H1 (cell line): ENCODE measurements at regions not wholly inside any gene's neighbourhood (a gene's known extent, or its start where the extent isn't known, plus 50 kb on each side); places are given as distances from the start of the nearest gene placed in this dataset.
A peak's percentile ranks its signal among the peaks of the same experiment; 100 is the strongest.

Source experiments
- CTCF ChIA-PET: fragments of 300-600 bp; sonication (Branson Sonifier 250); formaldehyde crosslinking; loops from one replicate; lab custom pipeline; 2021; ENCODE audit not compliant: partially characterized antibody; lab: Charles Lee
- POLR2A ChIA-PET: fragments of 300-600 bp; sonication (Branson Sonifier 250); formaldehyde crosslinking; loops from one replicate; lab custom pipeline; 2021; ENCODE audit warnings: inconsistent platforms; ENCODE audit not compliant: partially characterized antibody; lab: Charles Lee
- DNase-seq, 2 experiments: peaks; one replicate each; pipeline versions ENCODE4 v3.0.0 to v3.0.0-alpha.2; 2010 to 2022; ENCODE audit warnings: low spot score in 2 of 2, low read depth in 1 of 2, mixed read lengths in 1 of 2
- FAIRE-seq: peaks from 2 replicates; lab custom pipeline; 2011; peaks lifted over from hg19 to GRCh38; lab: Jason Lieb, UNC
- H2AFZ ChIP-seq: 2 replicates; pipeline ENCODE4 v1.8.1; 2012; ENCODE audit warnings: low read length, inconsistent platforms
- H2AK5ac ChIP-seq: 2 replicates; pipeline ENCODE4 v1.6.1; 2013; ENCODE audit warnings: low read depth, low read length
- H2BK120ac ChIP-seq: replicated peaks from 2 replicates; pipeline ENCODE3; 2013; ENCODE audit warnings: low read depth, low read length, inconsistent platforms
- H2BK12ac ChIP-seq: 2 replicates; pipeline ENCODE4 v1.6.1; 2013; ENCODE audit warnings: low read depth, low read length
- H2BK15ac ChIP-seq: 2 replicates; pipeline ENCODE4 v1.6.1; 2013; ENCODE audit warnings: low read length
- H2BK20ac ChIP-seq: 2 replicates; pipeline ENCODE4 v1.6.1; 2013; ENCODE audit warnings: low read length
- H2BK5ac ChIP-seq: 2 replicates; pipeline ENCODE4 v1.6.1; 2013; ENCODE audit warnings: low read depth, low read length
- H3K14ac ChIP-seq: 2 replicates; pipeline ENCODE4 v1.6.1; 2013; ENCODE audit warnings: inconsistent platforms; ENCODE audit not compliant: insufficient read length
- H3K18ac ChIP-seq: 2 replicates; pipeline ENCODE4 v1.6.1; 2013; ENCODE audit warnings: low read length; ENCODE audit errors: extremely low read depth
- H3K23ac ChIP-seq: 2 replicates; pipeline ENCODE4 v1.6.1; 2013; ENCODE audit warnings: inconsistent platforms; ENCODE audit not compliant: insufficient read length
- H3K23me2 ChIP-seq: 2 replicates; pipeline ENCODE4 v1.6.1; 2013; ENCODE audit warnings: low read depth, low read length
- H3K27ac ChIP-seq: 2 replicates; pipeline ENCODE4 v1.6.1; 2011; ENCODE audit warnings: low read depth, low read length, inconsistent platforms
- H3K27me3 ChIP-seq, 4 experiments: replicated peaks in 1 of 4; 1 replicate in 1 of 4; 2 replicates in 3 of 4; pipeline versions ENCODE4 v1.6.1 to v1.8.1; 2011 to 2013; ENCODE audit warnings: low read length in 3 of 4, mild to moderate bottlenecking in 3 of 4, inconsistent platforms in 2 of 4, mixed read lengths in 2 of 4, moderate library complexity in 1 of 4; ENCODE audit not compliant: control insufficient read depth in 3 of 4, insufficient read depth in 3 of 4; ENCODE audit errors: extremely low read depth in 1 of 4
- H3K36me3 ChIP-seq, 4 experiments: 2 replicates each; pipeline versions ENCODE4 v1.6.1 to v1.8.1; 2011 to 2013; ENCODE audit warnings: mild to moderate bottlenecking in 4 of 4, low read length in 3 of 4, moderate library complexity in 2 of 4, control low read depth in 1 of 4, inconsistent platforms in 1 of 4; ENCODE audit not compliant: insufficient read depth in 4 of 4, control insufficient read depth in 2 of 4
- H3K4ac ChIP-seq: replicated peaks from 2 replicates; pipeline ENCODE3; 2013; ENCODE audit warnings: low read length, low read depth, mixed read lengths, inconsistent platforms; ENCODE audit not compliant: insufficient read length
- H3K4me1 ChIP-seq, 4 experiments: replicated peaks in 1 of 4; 1 replicate in 1 of 4; 2 replicates in 3 of 4; pipeline versions ENCODE4 v1.6.1 to v1.8.1; 2011 to 2013; ENCODE audit warnings: low read length in 3 of 4, inconsistent platforms in 2 of 4, mixed read lengths in 1 of 4; ENCODE audit not compliant: insufficient read depth in 4 of 4, control insufficient read depth in 3 of 4
- H3K4me2 ChIP-seq, 2 experiments: 2 replicates each; pipeline versions ENCODE4 v1.6.1 to v1.8.1; 2011 to 2013; ENCODE audit warnings: low read depth in 2 of 2, low read length in 2 of 2, control low read depth in 1 of 2, inconsistent platforms in 1 of 2, mild to moderate bottlenecking in 1 of 2; ENCODE audit not compliant: insufficient read depth in 1 of 2
- H3K4me3 ChIP-seq, 4 experiments: fragments of 200-600, 300-600 bp in 1 of 4; sonication (generic), shearing (Covaris generic), sonication (Bioruptor Twin) in 1 of 4; 2 replicates each; pipeline versions ENCODE4 v1.5.1 to v1.8.1; 2011 to 2016; ENCODE audit warnings: low read length in 4 of 4, low read depth in 3 of 4, control low read depth in 2 of 4, inconsistent platforms in 2 of 4, mild to moderate bottlenecking in 2 of 4, mixed read lengths in 1 of 4, moderate library complexity in 1 of 4; ENCODE audit not compliant: insufficient read depth in 2 of 4; ENCODE audit errors: extremely low read depth in 1 of 4
- H3K56ac ChIP-seq: replicated peaks from 2 replicates; pipeline ENCODE3; 2013; ENCODE audit warnings: low read depth, mild to moderate bottlenecking, mixed read lengths, low read length, inconsistent platforms; ENCODE audit not compliant: insufficient read length
- H3K79me1 ChIP-seq: 2 replicates; pipeline ENCODE4 v1.6.1; 2013; ENCODE audit warnings: low read depth, low read length, control low read depth
- H3K79me2 ChIP-seq, 2 experiments: 2 replicates each; pipeline versions ENCODE4 v1.6.1 to v1.8.1; 2012 to 2013; ENCODE audit warnings: low read length in 2 of 2, mild to moderate bottlenecking in 2 of 2, inconsistent platforms in 1 of 2; ENCODE audit not compliant: insufficient read depth in 2 of 2, control insufficient read depth in 1 of 2
- H3K9ac ChIP-seq, 4 experiments: replicated peaks in 1 of 4; 1 replicate in 1 of 4; 2 replicates in 3 of 4; pipeline versions ENCODE4 v1.6.1 to v1.8.1; 2011 to 2013; ENCODE audit warnings: low read depth in 3 of 4, low read length in 3 of 4, control low read depth in 2 of 4, mild to moderate bottlenecking in 2 of 4, moderate library complexity in 2 of 4, inconsistent platforms in 1 of 4; ENCODE audit errors: extremely low read depth in 1 of 4
- H3K9me3 ChIP-seq, 2 experiments: 2 replicates each; pipeline versions ENCODE4 v1.6.1 to v1.8.1; 2012 to 2013; ENCODE audit warnings: mild to moderate bottlenecking in 2 of 2, moderate library complexity in 2 of 2, control low read depth in 1 of 2, inconsistent platforms in 1 of 2, low read depth in 1 of 2, low read length in 1 of 2, mixed read lengths in 1 of 2; ENCODE audit not compliant: insufficient read depth in 2 of 2
- H4K20me1 ChIP-seq, 2 experiments: replicated peaks in 1 of 2; 2 replicates each; pipeline versions ENCODE3 to v1.8.1; 2011 to 2013; ENCODE audit warnings: inconsistent platforms in 2 of 2, low read length in 2 of 2, mild to moderate bottlenecking in 1 of 2; ENCODE audit not compliant: insufficient read depth in 2 of 2, control insufficient read depth in 1 of 2
- H4K5ac ChIP-seq: 2 replicates; pipeline ENCODE4 v1.6.1; 2013; ENCODE audit warnings: low read length, low read depth, mixed read lengths, inconsistent platforms; ENCODE audit not compliant: insufficient read length
- H4K8ac ChIP-seq: 2 replicates; pipeline ENCODE4 v1.8.0; 2013; ENCODE audit warnings: mild to moderate bottlenecking, moderate library complexity, low read length, inconsistent platforms; ENCODE audit not compliant: insufficient read depth; ENCODE audit errors: extremely low read depth
- H4K91ac ChIP-seq: replicated peaks from 2 replicates; pipeline ENCODE3; 2013; ENCODE audit warnings: low read length, mixed read lengths, inconsistent platforms; ENCODE audit not compliant: insufficient read length
- BRCA1 ChIP-seq: IDR thresholded peaks from 2 replicates; pipeline ENCODE4 v1.6.1; 2012; ENCODE audit warnings: low read depth, low read length, improper control_type of control experiment
- CHD2 ChIP-seq: IDR thresholded peaks from 2 replicates; pipeline ENCODE4 v1.6.1; 2012; ENCODE audit warnings: low read length, improper control_type of control experiment
- CTBP2 ChIP-seq: IDR thresholded peaks from 2 replicates; pipeline ENCODE4 v1.7.0; 2011; ENCODE audit warnings: borderline replicate concordance, mild to moderate bottlenecking, moderate library complexity, mixed read lengths, low read length; ENCODE audit not compliant: insufficient read depth, insufficient read length
- PHF8 ChIP-seq: fragments of 200-600 bp; sonication (generic); conservative IDR thresholded peaks from 2 replicates; pipeline ENCODE4 v1.7.1; 2012; ENCODE audit warnings: low read depth, mild to moderate bottlenecking, inconsistent platforms, low read length, moderate library complexity
- POLR2AphosphoS5 ChIP-seq: IDR thresholded peaks from 2 replicates; pipeline ENCODE4 v1.6.1; 2011; ENCODE audit warnings: low read depth, low read length
- POU5F1 ChIP-seq: IDR thresholded peaks from 2 replicates; pipeline ENCODE4 v1.6.1; 2011; ENCODE audit warnings: low read depth, mild to moderate bottlenecking, low read length, moderate library complexity
- SIN3A ChIP-seq, 2 experiments: IDR thresholded peaks in 1 of 2; conservative IDR thresholded peaks in 1 of 2; 2 replicates each; pipeline ENCODE4 v1.6.1; 2011 to 2012; ENCODE audit warnings: low read length in 2 of 2, improper control_type of control experiment in 1 of 2, low read depth in 1 of 2, mild to moderate bottlenecking in 1 of 2
- SIX5 ChIP-seq: IDR thresholded peaks from 2 replicates; pipeline ENCODE4 v1.6.1; 2011; ENCODE audit warnings: mild to moderate bottlenecking, low read depth, low read length
- SP4 ChIP-seq: IDR thresholded peaks from 2 replicates; pipeline ENCODE4 v1.6.1; 2012; ENCODE audit warnings: low read length, inconsistent platforms
- TAF7 ChIP-seq: optimal IDR thresholded peaks from 2 replicates; pipeline ENCODE3; 2011; ENCODE audit warnings: low read depth, mild to moderate bottlenecking, inconsistent platforms, low read length, moderate library complexity, borderline replicate concordance
- TCF12 ChIP-seq: IDR thresholded peaks from 2 replicates; pipeline ENCODE4 v1.6.1; 2011; ENCODE audit warnings: low read depth, mild to moderate bottlenecking, low read length
- YY1 ChIP-seq: IDR thresholded peaks from 2 replicates; pipeline ENCODE4 v1.6.1; 2011; ENCODE audit warnings: low read depth, mild to moderate bottlenecking, low read length
- whole genome bisulfite sequencing, 2 experiments: shearing (Covaris generic) in 1 of 2; methylation state at CpG; one replicate each; pipeline versions ENCODE4 v1.1.6 to v1.1.7; 2013 to 2015; ENCODE audit warnings: low lambda C conversion rate in 2 of 2, mixed read lengths in 2 of 2, inconsistent platforms in 1 of 2, low coverage in 1 of 2, missing lambda C conversion rate in 1 of 2; ENCODE audit not compliant: insufficient replicate concordance in 2 of 2, insufficient coverage in 1 of 2, insufficient read length in 1 of 2; ENCODE audit errors: extremely low coverage in 1 of 2, missing lambda C conversion rate in 1 of 2; 5-methylcytosine and 5-hydroxymethylcytosine counted together

GRCh38 chr12:113601656-113602263, 130.1 kb upstream of the LHX5 start:
- Histone ChIP-seq H3K27me3 (no peaks in the 10 kb centered on the region; a peak in 1 of 7 replicates), H3K27ac (no peak overlapping the region), H3K9ac (no peak overlapping the region), H3K23me2 (peaks cover 2% of the 10 kb centered on the region; the same call in 1 of the 2 replicates), H2BK12ac (no peak overlapping the region), H3K9me3 (no peaks in the 10 kb centered on the region), H3K79me1 (no peaks in the 10 kb centered on the region), H3K18ac (no peak overlapping the region), H2AFZ (no peak overlapping the region), H2BK15ac (no peak overlapping the region), H3K36me3 (no peaks in the 10 kb centered on the region), H3K23ac (no peak overlapping the region), H4K8ac (no peak overlapping the region), H2BK20ac (no peak overlapping the region), H4K20me1 (no peaks in the 10 kb centered on the region), H2AK5ac (no peak overlapping the region), H3K79me2 (no peaks in the 10 kb centered on the region), H3K4ac (no peak overlapping the region), H4K91ac (no peak overlapping the region), H4K5ac (no peak overlapping the region), H2BK5ac (no peak overlapping the region), H3K4me3 (no peak overlapping the region), H3K14ac (no peak overlapping the region), H3K4me2 (no peak overlapping the region), H3K56ac (no peak overlapping the region), H2BK120ac (no peak overlapping the region), H3K4me1 (peaks cover 0 to 3% (median 0%) of the 10 kb centered on the region in 4 experiments; a peak in 1 of 7 replicates)
- TF ChIP-seq CTBP2 (no peak), BRCA1 (no peak), SIN3A (conservative IDR thresholded peaks at IDR 0.05 in 1 of 2, IDR thresholded peaks at IDR 0.05 in 1 of 2; ENCODE audit: low read depth in 1 of 2, low read length in 2 of 2) (no peak), SP4 (no peak), SIX5 (no peak), PHF8 (no peak), CHD2 (no peak), YY1 (no peak), TCF12 (no peak), POLR2AphosphoS5 (no peak), TAF7 (no peak), POU5F1 (no peak)
- peak in 1 of 2 experiments; percentile 79 for DNase-seq
- WGBS, 2 experiments: 87% methylated on average over 3 of the region's 3 CpGs; no CpG with 5 or more reads in 1 of the 2 experiments
- no peak for FAIRE-seq
- ChIA-PET CTCF (interaction anchor here (0.7 to 2.5 kb wide), 6 partner anchors 9 to 141 kb away, joined by 3 to 10 read pairs (median 4); no protein-coding TSS in a partner anchor), POLR2A (no interaction called here)
